NCI-H2171 treated with DMSO at 0.1 percent for 48 hours (cell line): ENCODE measurements at regions not wholly inside any gene's neighbourhood (a gene's known extent, or its start where the extent isn't known, plus 50 kb on each side); places are given as distances from the start of the nearest gene placed in this dataset.

Source experiments
- DNase-seq: peaks from one replicate; lab custom pipeline; 2025; lab: John Stamatoyannopoulos, UW

- no peak for DNase-seq
Measured at GRCh38 chr10:21021843-21022594, 124.9 kb upstream of the NEBL start.

GRCh38 chr10:21021231-21021630 lies 124.1 kb upstream of the NEBL start:
- no peak for DNase-seq

GRCh38 chr10:21020545-21020944 lies 123.4 kb upstream of the NEBL start:
- DNase-seq: peak; percentile 8

- DNase-seq: no peak
Measured at GRCh38 chr10:21019436-21019835, 122.3 kb upstream of the NEBL start.

GRCh38 chr10:21015851-21016250 lies 118.7 kb upstream of the NEBL start:
- DNase-seq: no peak

GRCh38 chr10:21014141-21014540 lies 117.0 kb upstream of the NEBL start:
- no peak for DNase-seq

- DNase-seq: no peak
Measured at GRCh38 chr10:21011433-21012018, 114.4 kb upstream of the NEBL start.

GRCh38 chr10:21010615-21011014 lies 113.5 kb upstream of the NEBL start:
- no peak for DNase-seq

GRCh38 chr10:21003240-21003822 lies 106.2 kb upstream of the NEBL start:
- DNase-seq: no peak

GRCh38 chr10:21002091-21002878 lies 105.2 kb upstream of the NEBL start:
- DNase-seq: no peak

- no peak for DNase-seq
Measured at GRCh38 chr10:20999699-21000098, 102.6 kb upstream of the NEBL start.

GRCh38 chr10:20998036-20998435 lies 100.9 kb upstream of the NEBL start:
- DNase-seq: no peak

GRCh38 chr10:20995123-20995987 lies 98.2 kb upstream of the NEBL start:
- no peak for DNase-seq

- DNase-seq: no peak
Measured at GRCh38 chr10:20993830-20994527, 96.9 kb upstream of the NEBL start.

GRCh38 chr10:20993389-20993788 lies 96.3 kb upstream of the NEBL start:
- DNase-seq: no peak

GRCh38 chr10:20991526-20991925 lies 94.4 kb upstream of the NEBL start:
- DNase-seq: no peak

- no peak for DNase-seq
Measured at GRCh38 chr10:20990604-20991003, 93.5 kb upstream of the NEBL start.

GRCh38 chr10:20988357-20988983 lies 91.4 kb upstream of the NEBL start:
- no peak for DNase-seq

GRCh38 chr10:20986049-20986448 lies 88.9 kb upstream of the NEBL start:
- DNase-seq: no peak

GRCh38 chr10:20984662-20985061 lies 87.6 kb upstream of the NEBL start:
- no peak for DNase-seq
